Thyroid gland (tissue), 4 donors: ENCODE measurements at regions not wholly inside any gene's neighbourhood (a gene's known extent, or its start where the extent isn't known, plus 50 kb on each side); places are given as distances from the start of the nearest gene placed in this dataset.
"Not testable (repeated sequence)": the region's sequence is repeated elsewhere in the genome, so short reads cannot be mapped to it uniquely, and the experiment has no call there.

Experiments used
- DNase-seq, 2 donors: peaks; one replicate each; pipeline ENCODE4 v3.0.0-alpha.2; 2019
- H3K27ac ChIP-seq, 3 donors: fragments of 200-600 bp; sonication (generic); 1 replicate in 2 of 3; 2 replicates in 1 of 3; pipeline ENCODE4 v1.5.1; 2016 to 2019; ENCODE audit warnings: mild to moderate bottlenecking in 1 of 3, moderate library complexity in 1 of 3
- H3K27me3 ChIP-seq: fragments of 200-600 bp; sonication (generic); one replicate; pipeline ENCODE4 v1.5.1; 2019
- H3K36me3 ChIP-seq, 2 donors: fragments of 200-600 bp; sonication (generic); one replicate each; pipeline ENCODE4 v1.5.1; 2016 to 2019
- H3K4me1 ChIP-seq, 2 donors: fragments of 200-600 bp; sonication (generic); one replicate each; pipeline ENCODE4 v1.5.1; 2017 to 2019
- H3K4me3 ChIP-seq, 3 donors: fragments of 200-600 bp; sonication (generic); replicated peaks in 1 of 3; 1 replicate in 2 of 3; 2 replicates in 1 of 3; pipeline ENCODE4 v1.5.1; 2016; ENCODE audit warnings: mild to moderate bottlenecking in 1 of 3
- H3K9me3 ChIP-seq: fragments of 200-600 bp; sonication (generic); one replicate; pipeline ENCODE4 v1.5.1; 2017
- CTCF ChIP-seq, 6 experiments: fragments of 200-600 bp in 3 of 6; fragments of 450-650 bp in 3 of 6; sonication (generic) in 3 of 6; IDR thresholded peaks; one replicate each; pipeline ENCODE4 v1.5.1; 2016 to 2019; ENCODE audit warnings: antibody characterized with exemption in 6 of 6, mild to moderate bottlenecking in 2 of 6, inconsistent platforms in 1 of 6, moderate library complexity in 1 of 6
- POLR2A ChIP-seq, 2 donors: fragments of 450-650 bp; IDR thresholded peaks; one replicate each; pipeline ENCODE4 v1.6.1; 2017; ENCODE audit warnings: antibody characterized with exemption in 2 of 2, mild to moderate bottlenecking in 2 of 2, moderate library complexity in 1 of 2
- WGBS, 2 donors: methylation state at CpG; one replicate each; pipeline ENCODE4 v1.1.5; 2017; 5-methylcytosine and 5-hydroxymethylcytosine counted together
- intact Hi-C: fragments of 100-400 bp; cut with DNase I; formaldehyde crosslinking; loops from one replicate; pipeline ENCODE4 v1.15.1; 2023

GRCh38 chr3:39637807-39638206 lies 170.3 kb downstream of the MOBP start:
- TF ChIP-seq POLR2A (IDR thresholded peaks at IDR 0.05) (no peak), CTCF (IDR thresholded peaks at IDR 0.05) (no peak)
- Histone ChIP-seq H3K4me3 (no peak overlapping the region), H3K36me3 (no peaks in the 10 kb centered on the region), H3K27ac (no peak overlapping the region), H3K27me3 (no peaks in the 10 kb centered on the region), H3K9me3 (no peaks in the 10 kb centered on the region), H3K4me1 (no peaks in the 10 kb centered on the region)
- intact Hi-C loops = no loop called here
- no peak for DNase-seq
- 76 to 81% methylated on average over 1 of the region's 1 CpG for WGBS, 2 donors

GRCh38 chr3:39638301-39638700 lies 170.8 kb downstream of the MOBP start:
- no peak overlapping the region for H3K27ac ChIP-seq
- no peaks in the 10 kb centered on the region for H3K27me3 ChIP-seq
- WGBS, 2 donors = 72 to 80% methylated on average over 6 of the region's 6 CpGs
- H3K4me1 ChIP-seq = no peaks in the 10 kb centered on the region
- intact Hi-C loops = no loop called here
- TF ChIP-seq CTCF (IDR thresholded peaks at IDR 0.05) (no peak), POLR2A (IDR thresholded peaks at IDR 0.05) (no peak)
- no peak overlapping the region for H3K4me3 ChIP-seq
- no peak for DNase-seq
- no peaks in the 10 kb centered on the region for H3K9me3 ChIP-seq
- no peaks in the 10 kb centered on the region for H3K36me3 ChIP-seq

GRCh38 chr3:39639344-39640236 lies 169.8 kb upstream of the MYRIP start:
- Histone ChIP-seq H3K9me3 (no peaks in the 10 kb centered on the region), H3K4me3 (no peak overlapping the region), H3K27ac (no peak overlapping the region), H3K27me3 (no peaks in the 10 kb centered on the region), H3K36me3 (no peaks in the 10 kb centered on the region), H3K4me1 (no peaks in the 10 kb centered on the region)
- WGBS, 2 donors = 74 to 75% methylated on average over 5 of the region's 5 CpGs
- intact Hi-C loops = no loop called here
- TF ChIP-seq POLR2A (IDR thresholded peaks at IDR 0.05) (no peak), CTCF (IDR thresholded peaks at IDR 0.05) (no peak)
- no peak for DNase-seq

- 78 to 84% methylated on average over 4 of the region's 4 CpGs for WGBS, 2 donors
- Histone ChIP-seq H3K4me3 (no peak overlapping the region), H3K4me1 (no peaks in the 10 kb centered on the region), H3K27ac (no peak overlapping the region), H3K36me3 (no peaks in the 10 kb centered on the region), H3K9me3 (no peaks in the 10 kb centered on the region), H3K27me3 (no peaks in the 10 kb centered on the region)
- DNase-seq = no peak
- TF ChIP-seq CTCF (IDR thresholded peaks at IDR 0.05) (no peak), POLR2A (IDR thresholded peaks at IDR 0.05) (no peak)
- intact Hi-C loops = no loop called here
Observed at GRCh38 chr3:39641274-39641673, 168.1 kb upstream of the MYRIP start.

GRCh38 chr3:39644176-39644575 lies 165.2 kb upstream of the MYRIP start:
- intact Hi-C loops = no loop called here
- Histone ChIP-seq H3K27me3 (no peaks in the 10 kb centered on the region), H3K4me3 (no peak overlapping the region), H3K27ac (no peak overlapping the region), H3K9me3 (no peaks in the 10 kb centered on the region), H3K36me3 (no peaks in the 10 kb centered on the region), H3K4me1 (no peaks in the 10 kb centered on the region)
- TF ChIP-seq POLR2A (IDR thresholded peaks at IDR 0.05) (no peak), CTCF (IDR thresholded peaks at IDR 0.05) (no peak)
- DNase-seq = no peak
- WGBS, 2 donors = 79 to 85% methylated on average over 4 of the region's 4 CpGs

- intact Hi-C loops, H3K9me3 ChIP-seq, H3K27me3 ChIP-seq, H3K36me3 ChIP-seq, DNase-seq, H3K4me3 ChIP-seq, H3K27ac ChIP-seq, H3K4me1 ChIP-seq: not testable (repeated sequence)
- 93 to 95% methylated on average over 12 to 19 of the region's 19 CpGs for WGBS, 2 donors
Observed at GRCh38 chr3:39651256-39651655, 158.2 kb upstream of the MYRIP start.
